GDM1 (cell line): ENCODE measurements at regions not wholly inside any gene's neighbourhood (a gene's known extent, or its start where the extent isn't known, plus 50 kb on each side); places are given as distances from the start of the nearest gene placed in this dataset.
A peak's percentile ranks its signal among the peaks of the same experiment; 100 is the strongest.

Source experiments
- DNase-seq: peaks from one replicate; lab custom pipeline; 2025; lab: John Stamatoyannopoulos, UW

DNA sequence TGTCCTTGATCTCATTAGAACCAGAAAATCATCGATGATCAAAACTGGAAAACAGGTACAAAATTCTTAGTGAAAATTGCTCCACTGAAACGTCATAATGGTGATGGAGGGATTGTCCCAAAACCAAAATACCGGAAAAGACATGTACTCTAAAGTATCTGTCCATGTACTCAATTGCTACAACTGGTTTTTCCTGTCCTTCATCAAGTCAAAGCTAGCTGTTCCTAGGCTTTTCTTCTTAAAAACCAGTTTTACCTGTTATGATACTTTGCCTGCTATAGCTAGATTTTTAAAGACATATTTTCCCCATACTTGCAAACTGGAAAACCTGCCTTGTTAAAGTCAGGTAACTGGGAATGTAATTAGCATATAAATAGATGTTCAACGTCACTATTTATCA is 50.5 kb upstream of the LRRC1 start:
- no peak for DNase-seq

DNA sequence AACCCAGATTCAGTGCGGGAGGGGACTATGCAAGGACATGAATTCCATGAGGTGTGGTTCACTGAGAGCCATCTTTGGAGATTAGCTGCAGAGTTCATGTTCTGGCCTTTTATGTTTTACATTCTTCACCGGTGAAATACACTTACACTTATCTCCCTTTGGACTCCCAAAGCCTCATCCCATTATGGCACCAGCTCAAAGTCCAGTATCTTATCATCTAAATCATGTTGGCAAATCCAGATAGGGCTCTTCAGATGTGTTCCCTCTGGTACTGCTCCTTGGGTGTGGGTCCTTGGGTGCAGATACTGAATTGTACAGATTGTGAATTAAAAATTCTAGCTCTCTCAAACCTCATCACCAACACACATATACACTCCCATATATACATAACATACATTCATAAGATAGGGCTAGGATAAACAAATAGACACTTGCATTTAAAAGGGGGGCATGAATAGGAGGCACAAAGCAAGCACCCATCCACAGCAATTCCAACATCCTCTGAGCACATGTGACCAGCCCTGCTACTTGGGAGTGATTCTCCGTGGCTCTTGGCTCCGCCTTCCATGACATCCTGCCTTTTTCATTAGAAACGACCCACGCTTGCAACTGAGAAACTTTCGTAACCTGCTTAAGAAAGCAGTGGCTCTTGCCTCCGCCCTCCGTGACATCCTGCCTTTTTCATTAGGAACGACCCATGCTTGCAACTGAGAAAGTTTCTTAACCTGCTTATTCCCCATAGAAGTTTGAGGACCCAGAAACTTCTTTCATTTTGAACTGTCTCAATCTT is 53.6 kb upstream of the LRRC1 start:
- no peak for DNase-seq

DNA sequence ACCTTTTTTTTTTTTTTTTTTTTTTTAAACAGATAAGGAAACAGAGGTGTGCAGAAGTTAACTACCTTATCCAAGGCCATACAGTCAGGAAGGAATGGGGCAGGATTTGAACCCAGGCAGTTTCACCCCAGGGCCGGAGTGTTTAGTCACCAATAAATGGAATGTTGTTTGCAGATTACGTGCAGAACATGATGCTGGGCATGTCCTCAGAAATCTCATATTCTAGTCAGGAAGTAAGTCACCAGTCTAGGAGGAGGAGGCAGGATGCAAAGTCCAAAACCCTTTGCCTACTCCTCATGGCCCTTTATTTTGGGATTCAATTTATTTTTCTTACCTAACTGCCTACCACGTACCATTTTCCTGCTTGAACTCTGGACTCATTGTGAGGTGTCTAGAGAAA is 57.1 kb upstream of the LRRC1 start:
- DNase-seq = no peak

DNA sequence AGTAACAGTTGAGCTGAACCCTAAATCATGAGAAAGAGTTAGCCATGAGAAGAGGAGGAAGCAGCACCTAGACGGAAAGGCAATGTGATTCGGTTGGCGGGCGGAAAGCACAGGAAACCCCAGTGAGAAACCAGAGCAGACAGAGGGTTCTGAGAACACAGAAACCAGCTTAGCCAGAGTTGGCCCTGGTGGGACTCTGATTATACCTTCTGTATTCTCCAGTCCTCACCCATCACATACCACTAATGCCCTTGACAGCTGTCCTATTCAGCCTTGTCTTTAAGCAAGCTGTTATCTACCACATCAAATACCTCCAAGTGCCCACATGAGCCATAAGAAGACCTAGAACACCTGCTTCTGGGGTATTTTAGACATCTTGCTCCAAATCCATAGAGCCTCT is 58.9 kb upstream of the LRRC1 start:
- peak; percentile 73 for DNase-seq

DNA sequence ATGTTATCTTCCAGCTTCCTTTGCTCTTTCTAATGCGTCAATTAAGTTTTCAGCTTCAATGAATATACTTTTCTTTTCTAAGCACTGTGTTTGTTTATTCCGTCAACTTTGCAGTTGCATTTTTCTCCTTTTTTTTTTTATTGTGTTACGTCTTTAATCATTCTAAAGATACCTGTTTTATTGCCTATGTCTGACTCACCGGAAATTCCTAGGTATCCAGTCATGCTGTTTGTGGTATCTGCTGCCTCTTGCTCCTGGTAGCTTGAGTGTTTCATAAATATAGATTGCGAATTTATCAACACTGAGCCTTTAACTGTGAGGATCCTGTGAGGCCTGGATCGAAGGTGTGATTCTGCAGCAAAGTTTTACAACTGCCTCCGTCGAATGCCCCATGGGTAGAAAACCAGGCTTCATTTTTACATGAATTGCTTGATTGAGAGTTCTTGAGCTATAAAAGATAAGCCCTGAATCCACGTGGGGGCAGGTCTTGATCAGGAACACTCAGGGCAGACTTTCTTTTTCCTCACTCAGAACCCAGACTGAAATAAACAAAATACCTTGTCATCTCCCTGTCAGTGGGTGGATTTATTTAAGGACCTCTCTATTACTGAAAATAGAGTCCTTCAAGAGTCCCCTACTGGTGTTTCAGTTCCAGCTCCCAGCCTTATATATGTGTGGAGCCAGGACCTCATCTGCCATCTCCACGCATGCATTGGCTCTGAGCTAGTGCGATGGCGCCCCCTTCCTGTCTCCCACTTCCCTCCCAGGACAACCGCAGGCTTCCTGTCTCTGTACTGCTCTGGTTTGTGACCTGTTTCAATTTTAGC is 60.1 kb upstream of the LRRC1 start:
- DNase-seq = peak; percentile 88

DNA sequence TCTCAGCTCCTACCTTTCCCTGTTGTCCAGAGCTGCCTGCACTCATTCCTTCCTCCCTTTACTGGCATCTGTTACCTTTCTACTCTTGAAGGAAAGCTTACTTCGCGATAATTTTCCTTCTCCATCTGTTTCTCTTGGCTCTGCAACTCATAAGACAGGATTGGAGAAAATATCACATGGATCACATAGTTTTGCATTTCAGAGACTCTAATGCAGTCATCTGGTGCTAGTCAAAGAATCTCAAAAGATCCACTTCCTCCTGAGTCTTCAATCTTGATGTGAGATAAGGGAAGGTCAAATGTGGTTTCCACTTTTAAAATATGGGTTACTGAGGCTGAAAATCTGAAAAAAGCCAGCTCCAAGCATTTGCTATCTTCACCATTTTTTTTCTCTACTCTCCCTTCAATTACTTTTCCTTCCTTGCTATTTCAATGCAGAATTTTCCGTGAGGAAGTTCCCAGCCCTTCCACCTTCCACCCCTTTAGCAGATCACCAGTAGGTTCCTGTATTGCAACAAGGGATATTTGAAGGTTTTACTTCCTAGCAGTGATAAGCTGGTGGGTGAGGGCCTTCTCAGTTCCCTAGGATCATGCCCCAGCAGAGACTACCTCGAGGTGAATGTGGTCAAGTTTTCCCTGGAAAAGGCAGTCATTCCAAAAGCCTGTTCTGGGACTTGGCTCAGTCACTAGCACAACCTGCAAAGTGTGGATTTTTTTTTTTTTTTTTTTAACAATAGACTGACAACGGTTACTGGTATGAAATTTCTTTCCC is 62.8 kb upstream of the LRRC1 start:
- DNase-seq = no peak

DNA sequence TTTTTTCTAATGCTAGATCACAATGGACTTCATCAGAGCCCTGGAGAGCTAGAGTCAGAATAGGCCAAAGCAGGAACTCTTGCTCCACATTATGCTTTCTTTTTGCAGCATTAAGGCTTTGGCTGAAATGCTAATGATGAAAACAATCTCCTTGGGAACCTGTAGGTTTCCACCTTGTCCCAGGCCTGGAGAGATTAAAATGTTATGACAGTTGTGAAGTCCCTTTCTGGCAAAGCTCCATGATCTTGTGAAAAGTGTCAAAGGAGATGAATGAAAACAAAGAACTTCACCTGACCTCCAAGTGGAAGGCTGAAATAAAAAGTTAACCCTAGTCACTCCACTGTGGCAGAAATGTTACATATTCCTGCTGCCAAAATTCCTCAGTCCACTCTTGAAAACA is 64.0 kb upstream of the LRRC1 start:
- no peak for DNase-seq

DNA sequence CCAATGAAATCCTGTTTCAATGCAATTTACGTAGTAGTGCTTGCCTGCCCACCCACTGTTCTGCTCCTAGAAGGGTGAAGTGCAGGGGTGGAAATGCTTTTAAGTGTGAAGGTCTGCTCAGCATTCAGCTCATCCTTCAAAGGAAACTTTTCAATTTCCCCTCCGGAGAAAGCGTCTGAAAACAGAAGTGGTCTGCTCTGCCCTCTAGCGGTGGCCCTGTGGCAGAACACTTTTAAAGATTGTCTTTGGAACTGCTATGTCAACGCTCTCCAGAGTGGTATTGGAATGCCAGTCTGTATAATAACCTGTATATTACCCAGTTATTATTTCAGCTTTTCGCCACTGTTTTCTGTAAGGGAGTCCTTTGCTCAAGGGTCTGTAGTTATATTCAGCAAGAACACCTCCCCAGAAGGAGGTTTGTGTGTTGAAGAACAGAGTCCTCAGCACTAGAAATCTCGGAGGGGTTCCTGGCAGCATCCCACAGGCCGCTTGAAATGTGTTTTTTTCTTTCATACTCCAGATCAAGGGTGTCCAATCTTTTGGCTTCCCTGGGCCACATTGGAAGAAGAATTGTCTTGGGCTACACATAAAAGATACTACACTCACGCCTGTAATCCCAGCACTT is 63.1 kb upstream of the KLHL31 start:
- peak; percentile 30 for DNase-seq

DNA sequence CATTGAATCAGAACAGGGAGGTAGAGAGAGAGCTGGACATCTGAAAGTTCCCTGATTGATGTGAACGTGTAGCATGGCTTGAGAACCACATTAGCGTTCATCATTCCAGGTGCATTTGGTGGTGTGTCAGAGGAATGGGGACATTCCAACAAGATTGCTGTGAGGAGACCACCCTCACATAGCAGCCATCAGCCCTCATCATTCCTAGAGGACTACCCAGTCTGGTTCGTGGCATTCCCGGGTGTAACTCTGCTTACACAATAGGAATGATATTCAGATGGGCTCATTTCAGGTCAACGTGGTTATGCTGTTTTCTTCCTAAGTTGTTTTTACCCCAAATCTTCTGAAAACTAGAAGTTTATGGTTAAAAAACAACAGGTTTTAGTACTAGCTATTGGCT is 62.2 kb upstream of the KLHL31 start:
- DNase-seq = no peak

DNA sequence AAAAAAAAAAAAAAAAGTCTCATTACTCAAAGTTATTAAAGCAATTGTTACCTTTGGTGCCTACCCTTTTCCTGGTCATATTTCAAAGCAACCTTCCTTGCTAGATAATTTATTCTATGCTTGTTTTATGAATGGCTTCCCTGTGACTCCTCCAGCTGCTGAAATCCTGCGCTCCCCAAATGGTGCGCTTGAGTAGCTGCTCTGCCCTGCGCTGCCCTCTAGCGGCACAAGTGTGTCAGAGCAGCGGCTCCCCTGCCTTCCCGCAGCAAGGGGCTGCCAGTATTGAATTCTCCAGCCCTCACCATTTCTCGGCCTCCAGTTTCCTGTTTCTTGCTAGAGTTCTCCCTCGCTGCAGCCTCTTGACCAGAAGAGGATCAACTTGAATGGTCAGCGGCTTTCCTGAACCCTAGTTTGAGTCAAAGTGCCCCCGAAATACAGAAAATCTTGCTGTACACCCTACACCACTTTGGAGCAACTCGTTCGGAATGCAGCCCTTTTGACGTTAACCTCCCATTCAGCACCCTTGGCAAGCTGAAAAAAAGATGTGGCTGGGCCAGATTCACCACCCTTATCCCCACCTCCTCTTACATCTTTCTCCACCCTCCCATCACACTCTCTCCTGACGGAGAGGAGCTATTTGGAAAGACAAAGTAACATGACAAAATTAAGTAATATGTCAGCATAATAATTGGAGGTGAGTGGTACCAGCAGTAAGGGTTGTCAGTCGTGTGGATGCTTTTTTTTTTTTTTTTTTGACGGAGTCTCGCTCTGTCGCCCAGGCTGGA is 60.4 kb upstream of the KLHL31 start:
- DNase-seq = peak; percentile 65

DNA sequence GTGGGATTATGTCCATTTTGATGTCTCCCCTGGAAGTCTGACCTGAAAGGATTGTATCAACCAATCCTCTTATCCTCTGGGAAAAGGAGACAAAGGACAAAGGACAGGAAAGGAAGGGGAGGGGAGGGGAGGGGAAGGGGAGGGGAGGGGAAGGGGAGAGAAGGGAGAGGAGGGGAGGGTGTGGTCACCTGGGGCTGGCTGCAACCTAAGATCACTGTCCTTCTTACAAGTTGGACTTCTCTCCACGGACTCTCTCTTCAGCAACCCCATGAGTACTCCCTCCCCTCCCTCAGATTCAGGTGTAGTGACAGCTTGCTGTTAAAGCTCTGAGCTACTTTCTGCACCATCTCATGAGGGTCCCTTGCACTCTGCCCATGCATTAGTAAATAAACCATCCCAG is 58.9 kb upstream of the KLHL31 start:
- no peak for DNase-seq

DNA sequence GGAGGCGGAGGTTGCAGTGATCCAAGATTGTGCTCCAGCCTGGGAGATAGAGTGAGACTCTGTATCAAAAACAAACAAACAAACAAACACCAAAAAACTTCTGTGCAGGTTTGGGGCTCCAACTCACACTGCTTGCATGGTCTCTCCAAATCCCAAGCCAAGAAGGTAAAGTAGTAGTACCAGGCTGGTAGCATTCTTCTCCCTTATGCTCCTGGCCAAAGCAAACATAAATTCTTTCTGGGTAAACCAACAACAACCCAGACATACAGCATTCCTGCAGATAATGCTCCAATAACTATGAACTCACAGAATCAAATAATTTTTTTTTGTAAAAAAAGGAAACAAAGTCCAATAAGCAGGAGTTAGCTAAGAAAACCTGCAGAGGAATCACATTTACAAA is 57.8 kb upstream of the KLHL31 start:
- DNase-seq = no peak

DNA sequence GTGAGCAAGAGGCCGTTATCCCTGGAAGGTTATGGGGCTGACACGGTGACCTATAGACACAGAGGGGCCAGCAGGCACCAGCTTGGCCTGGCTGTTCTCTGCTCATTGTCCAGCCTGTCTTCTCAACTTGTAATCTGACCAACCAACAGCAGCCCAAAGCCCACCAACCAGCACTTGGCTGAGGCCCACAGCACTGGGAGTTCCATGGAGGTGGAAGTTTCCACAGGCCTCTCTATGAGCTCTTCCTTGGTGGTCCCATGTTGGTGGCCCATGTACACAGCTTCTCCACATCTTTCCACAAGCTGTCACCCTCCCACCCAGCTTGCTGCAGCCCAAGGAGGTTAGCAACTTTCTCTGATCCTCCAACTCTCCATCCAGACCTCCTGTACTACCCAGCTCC is 56.2 kb upstream of the KLHL31 start:
- no peak for DNase-seq

DNA sequence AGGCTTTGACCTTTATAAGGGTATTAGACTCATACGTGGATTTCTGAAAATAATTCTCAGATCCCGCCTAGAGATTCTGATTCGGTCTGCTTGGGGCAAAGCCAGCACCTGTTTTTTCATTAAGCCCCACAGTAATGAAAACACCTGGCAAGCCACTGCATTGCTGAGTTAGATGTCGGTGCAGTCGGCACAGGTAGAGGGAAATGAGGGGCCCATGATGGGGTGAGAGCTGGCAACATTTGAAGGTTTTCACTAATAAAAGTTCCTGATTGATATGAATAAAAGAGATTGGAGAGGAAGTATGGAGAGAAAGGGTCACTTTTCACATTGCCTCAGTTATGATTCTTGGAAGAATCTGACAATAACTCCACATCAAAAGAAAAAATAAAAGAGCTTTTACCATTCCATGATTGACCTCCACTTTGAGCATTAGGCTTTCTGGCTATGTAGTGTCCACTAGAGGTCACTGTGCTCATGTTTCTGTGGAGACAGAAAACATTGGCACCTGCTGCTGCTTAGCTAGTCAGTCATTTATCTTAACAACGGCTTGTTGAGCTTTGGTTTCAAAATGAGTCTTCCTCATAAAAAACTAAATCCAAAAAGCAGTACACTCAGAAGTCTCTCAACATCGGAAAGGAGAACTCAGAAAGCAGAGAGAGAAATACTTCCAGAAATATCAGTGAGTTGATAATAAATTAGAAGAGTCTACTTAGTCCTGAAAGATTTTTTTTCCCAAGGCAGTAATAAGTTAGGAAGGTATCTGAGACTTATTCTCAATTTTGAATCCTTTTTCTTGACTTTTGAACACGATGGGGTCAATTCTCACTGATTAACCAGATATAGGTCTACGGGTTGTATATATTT is 53.3 kb upstream of the KLHL31 start:
- DNase-seq = peak; percentile 28

DNA sequence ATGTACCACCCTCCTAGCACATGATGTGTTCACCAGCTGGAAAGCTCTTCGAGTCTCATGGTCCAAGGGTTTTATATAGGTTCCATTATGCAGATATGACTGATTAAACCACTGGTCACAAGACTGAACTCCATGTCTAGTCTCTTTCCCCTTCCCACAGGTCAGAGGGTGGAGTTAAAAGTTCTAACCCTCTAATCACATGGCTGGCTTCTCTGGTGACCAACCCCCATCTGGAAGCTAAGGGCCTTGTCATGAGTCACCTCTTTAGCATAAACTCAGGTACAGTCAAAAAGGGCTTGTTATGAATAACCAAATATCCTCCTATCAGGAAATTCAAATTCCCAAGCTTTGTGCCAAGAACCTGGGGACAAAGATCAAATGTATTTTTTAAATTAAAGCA is 52.0 kb upstream of the KLHL31 start:
- no peak for DNase-seq

DNA sequence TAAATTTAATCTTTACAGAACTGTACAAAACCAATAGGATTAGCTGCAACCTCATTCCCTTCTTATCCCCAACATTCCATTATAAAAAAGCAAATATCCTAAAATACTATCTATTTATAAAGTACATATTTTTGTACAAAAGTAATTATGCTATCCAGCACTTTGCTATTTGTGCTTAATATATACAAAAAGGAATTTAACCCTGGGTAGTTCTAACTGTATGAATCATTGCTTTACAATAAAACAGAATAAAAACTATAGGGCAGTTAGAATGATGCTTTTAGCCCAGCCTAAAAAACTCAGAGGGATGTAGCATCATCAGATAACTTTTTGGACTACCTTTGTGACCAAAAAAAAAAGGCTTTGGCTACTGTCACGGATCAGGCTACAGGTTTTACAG is 49.9 kb upstream of the KLHL31 start:
- no peak for DNase-seq
